ENCODE measurements at regions not wholly inside any gene's neighbourhood (a gene's known extent, or its start where the extent isn't known, plus 50 kb on each side); places are given as distances from the start of the nearest gene placed in this dataset.

DNA sequence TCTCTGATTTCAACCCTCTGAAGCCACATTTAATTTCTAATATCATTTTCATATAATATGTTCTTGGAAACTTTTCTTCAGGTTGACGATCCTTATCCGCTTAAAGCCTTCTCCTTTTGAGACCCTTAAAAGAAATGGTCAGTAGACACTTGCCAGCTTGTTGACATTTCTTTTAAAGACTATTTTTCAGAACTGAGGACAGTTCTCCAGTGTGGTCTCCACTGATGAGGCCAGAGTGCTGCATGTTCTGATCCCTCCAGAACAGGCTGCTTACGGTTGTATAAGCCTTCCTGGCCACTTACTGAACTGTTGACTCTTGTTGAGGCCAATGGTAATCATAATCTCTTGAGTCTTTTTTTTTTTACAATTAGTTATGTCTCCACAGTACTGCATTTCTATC is 477.3 kb downstream of the FGF9 start:
- no peak overlapping the region for H3K27ac Mint-ChIP-seq
- H3K4me3 ChIP-seq: no peak overlapping the region
- no peaks in the 10 kb centered on the region for H3F3A ChIP-seq (replicated peaks; ENCODE audit: low read depth)
- no peaks in the 10 kb centered on the region for H3K36me3 ChIP-seq (ENCODE audit: insufficient read depth)
- H3K27me3 ChIP-seq (ENCODE audit: insufficient read depth): no peaks in the 10 kb centered on the region
- no peaks in the 10 kb centered on the region for H3K9me3 Mint-ChIP-seq
- no peaks in the 10 kb centered on the region; the same call in 1 of the 2 replicates for H3K9me2 ChIP-seq (ENCODE audit: insufficient read depth)
- no peaks in the 10 kb centered on the region for H3K4me1 ChIP-seq (ENCODE audit: insufficient read depth)
- no peaks in the 10 kb centered on the region for H3K79me2 ChIP-seq (replicated peaks; ENCODE audit: insufficient read depth)
- H3K4me2 ChIP-seq: no peak overlapping the region
- no peaks in the 10 kb centered on the region for H3K4me1 Mint-ChIP-seq
- ATAC-seq (no peak), DNase-seq (ENCODE audit: low spot score) (no peak)
- no peak overlapping the region for H3K4me3 Mint-ChIP-seq
- H2AFZ ChIP-seq: no peak overlapping the region
- TF ChIP-seq EZH2phosphoT487 (IDR thresholded peaks at IDR 0.05; ENCODE audit: unreplicated experiment) (no peak), CREB1 (CRISPR knock-in tag; IDR thresholded peaks at IDR 0.05; ENCODE audit: low read depth) (no peak), JUNB (IDR thresholded peaks at IDR 0.05; ENCODE audit: unreplicated experiment) (no peak), POLR2AphosphoS5 (IDR thresholded peaks at IDR 0.05; ENCODE audit: low read depth) (no peak), NANOG (IDR thresholded peaks at IDR 0.05; ENCODE audit: borderline replicate concordance) (no peak), STAT1 (IDR thresholded peaks at IDR 0.05; ENCODE audit: unreplicated experiment) (no peak), ZNF114 (CRISPR knock-in tag; IDR thresholded peaks at IDR 0.05) (no peak), EZH2 (IDR thresholded peaks at IDR 0.05; ENCODE audit: low read depth, unreplicated experiment) (no peak), ZNF331 (CRISPR knock-in tag; IDR thresholded peaks at IDR 0.05; ENCODE audit: low read depth) (no peak)
- TF ChIP-seq, protein P1, sequence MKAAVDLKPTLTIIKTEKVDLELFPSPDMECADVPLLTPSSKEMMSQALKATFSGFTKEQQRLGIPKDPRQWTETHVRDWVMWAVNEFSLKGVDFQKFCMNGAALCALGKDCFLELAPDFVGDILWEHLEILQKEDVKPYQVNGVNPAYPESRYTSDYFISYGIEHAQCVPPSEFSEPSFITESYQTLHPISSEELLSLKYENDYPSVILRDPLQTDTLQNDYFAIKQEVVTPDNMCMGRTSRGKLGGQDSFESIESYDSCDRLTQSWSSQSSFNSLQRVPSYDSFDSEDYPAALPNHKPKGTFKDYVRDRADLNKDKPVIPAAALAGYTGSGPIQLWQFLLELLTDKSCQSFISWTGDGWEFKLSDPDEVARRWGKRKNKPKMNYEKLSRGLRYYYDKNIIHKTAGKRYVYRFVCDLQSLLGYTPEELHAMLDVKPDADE (IDR thresholded peaks at IDR 0.05): no peak
- TF ChIP-seq, protein P2, sequence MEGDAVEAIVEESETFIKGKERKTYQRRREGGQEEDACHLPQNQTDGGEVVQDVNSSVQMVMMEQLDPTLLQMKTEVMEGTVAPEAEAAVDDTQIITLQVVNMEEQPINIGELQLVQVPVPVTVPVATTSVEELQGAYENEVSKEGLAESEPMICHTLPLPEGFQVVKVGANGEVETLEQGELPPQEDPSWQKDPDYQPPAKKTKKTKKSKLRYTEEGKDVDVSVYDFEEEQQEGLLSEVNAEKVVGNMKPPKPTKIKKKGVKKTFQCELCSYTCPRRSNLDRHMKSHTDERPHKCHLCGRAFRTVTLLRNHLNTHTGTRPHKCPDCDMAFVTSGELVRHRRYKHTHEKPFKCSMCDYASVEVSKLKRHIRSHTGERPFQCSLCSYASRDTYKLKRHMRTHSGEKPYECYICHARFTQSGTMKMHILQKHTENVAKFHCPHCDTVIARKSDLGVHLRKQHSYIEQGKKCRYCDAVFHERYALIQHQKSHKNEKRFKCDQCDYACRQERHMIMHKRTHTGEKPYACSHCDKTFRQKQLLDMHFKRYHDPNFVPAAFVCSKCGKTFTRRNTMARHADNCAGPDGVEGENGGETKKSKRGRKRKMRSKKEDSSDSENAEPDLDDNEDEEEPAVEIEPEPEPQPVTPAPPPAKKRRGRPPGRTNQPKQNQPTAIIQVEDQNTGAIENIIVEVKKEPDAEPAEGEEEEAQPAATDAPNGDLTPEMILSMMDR (conservative IDR thresholded peaks at IDR 0.05; ENCODE audit: low read depth in 2 of 2): no peak
- TF ChIP-seq, protein P3, sequence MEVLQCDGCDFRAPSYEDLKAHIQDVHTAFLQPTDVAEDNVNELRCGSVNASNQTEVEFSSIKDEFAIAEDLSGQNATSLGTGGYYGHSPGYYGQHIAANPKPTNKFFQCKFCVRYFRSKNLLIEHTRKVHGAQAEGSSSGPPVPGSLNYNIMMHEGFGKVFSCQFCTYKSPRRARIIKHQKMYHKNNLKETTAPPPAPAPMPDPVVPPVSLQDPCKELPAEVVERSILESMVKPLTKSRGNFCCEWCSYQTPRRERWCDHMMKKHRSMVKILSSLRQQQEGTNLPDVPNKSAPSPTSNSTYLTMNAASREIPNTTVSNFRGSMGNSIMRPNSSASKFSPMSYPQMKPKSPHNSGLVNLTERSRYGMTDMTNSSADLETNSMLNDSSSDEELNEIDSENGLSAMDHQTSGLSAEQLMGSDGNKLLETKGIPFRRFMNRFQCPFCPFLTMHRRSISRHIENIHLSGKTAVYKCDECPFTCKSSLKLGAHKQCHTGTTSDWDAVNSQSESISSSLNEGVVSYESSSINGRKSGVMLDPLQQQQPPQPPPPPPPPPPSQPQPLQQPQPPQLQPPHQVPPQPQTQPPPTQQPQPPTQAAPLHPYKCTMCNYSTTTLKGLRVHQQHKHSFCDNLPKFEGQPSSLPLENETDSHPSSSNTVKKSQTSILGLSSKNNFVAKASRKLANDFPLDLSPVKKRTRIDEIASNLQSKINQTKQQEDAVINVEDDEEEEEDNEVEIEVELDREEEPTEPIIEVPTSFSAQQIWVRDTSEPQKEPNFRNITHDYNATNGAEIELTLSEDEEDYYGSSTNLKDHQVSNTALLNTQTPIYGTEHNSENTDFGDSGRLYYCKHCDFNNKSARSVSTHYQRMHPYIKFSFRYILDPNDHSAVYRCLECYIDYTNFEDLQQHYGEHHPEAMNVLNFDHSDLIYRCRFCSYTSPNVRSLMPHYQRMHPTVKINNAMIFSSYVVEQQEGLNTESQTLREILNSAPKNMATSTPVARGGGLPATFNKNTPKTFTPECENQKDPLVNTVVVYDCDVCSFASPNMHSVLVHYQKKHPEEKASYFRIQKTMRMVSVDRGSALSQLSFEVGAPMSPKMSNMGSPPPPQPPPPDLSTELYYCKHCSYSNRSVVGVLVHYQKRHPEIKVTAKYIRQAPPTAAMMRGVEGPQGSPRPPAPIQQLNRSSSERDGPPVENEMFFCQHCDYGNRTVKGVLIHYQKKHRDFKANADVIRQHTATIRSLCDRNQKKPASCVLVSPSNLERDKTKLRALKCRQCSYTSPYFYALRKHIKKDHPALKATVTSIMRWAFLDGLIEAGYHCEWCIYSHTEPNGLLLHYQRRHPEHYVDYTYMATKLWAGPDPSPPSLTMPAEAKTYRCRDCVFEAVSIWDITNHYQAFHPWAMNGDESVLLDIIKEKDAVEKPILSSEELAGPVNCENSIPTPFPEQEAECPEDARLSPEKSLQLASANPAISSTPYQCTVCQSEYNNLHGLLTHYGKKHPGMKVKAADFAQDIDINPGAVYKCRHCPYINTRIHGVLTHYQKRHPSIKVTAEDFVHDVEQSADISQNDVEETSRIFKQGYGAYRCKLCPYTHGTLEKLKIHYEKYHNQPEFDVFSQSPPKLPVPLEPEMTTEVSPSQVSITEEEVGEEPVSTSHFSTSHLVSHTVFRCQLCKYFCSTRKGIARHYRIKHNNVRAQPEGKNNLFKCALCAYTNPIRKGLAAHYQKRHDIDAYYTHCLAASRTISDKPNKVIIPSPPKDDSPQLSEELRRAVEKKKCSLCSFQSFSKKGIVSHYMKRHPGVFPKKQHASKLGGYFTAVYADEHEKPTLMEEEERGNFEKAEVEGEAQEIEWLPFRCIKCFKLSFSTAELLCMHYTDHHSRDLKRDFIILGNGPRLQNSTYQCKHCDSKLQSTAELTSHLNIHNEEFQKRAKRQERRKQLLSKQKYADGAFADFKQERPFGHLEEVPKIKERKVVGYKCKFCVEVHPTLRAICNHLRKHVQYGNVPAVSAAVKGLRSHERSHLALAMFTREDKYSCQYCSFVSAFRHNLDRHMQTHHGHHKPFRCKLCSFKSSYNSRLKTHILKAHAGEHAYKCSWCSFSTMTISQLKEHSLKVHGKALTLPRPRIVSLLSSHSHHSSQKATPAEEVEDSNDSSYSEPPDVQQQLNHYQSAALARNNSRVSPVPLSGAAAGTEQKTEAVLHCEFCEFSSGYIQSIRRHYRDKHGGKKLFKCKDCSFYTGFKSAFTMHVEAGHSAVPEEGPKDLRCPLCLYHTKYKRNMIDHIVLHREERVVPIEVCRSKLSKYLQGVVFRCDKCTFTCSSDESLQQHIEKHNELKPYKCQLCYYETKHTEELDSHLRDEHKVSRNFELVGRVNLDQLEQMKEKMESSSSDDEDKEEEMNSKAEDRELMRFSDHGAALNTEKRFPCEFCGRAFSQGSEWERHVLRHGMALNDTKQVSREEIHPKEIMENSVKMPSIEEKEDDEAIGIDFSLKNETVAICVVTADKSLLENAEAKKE (CRISPR knock-in tag; IDR thresholded peaks at IDR 0.05): no peak
- TF ChIP-seq, protein P4, sequence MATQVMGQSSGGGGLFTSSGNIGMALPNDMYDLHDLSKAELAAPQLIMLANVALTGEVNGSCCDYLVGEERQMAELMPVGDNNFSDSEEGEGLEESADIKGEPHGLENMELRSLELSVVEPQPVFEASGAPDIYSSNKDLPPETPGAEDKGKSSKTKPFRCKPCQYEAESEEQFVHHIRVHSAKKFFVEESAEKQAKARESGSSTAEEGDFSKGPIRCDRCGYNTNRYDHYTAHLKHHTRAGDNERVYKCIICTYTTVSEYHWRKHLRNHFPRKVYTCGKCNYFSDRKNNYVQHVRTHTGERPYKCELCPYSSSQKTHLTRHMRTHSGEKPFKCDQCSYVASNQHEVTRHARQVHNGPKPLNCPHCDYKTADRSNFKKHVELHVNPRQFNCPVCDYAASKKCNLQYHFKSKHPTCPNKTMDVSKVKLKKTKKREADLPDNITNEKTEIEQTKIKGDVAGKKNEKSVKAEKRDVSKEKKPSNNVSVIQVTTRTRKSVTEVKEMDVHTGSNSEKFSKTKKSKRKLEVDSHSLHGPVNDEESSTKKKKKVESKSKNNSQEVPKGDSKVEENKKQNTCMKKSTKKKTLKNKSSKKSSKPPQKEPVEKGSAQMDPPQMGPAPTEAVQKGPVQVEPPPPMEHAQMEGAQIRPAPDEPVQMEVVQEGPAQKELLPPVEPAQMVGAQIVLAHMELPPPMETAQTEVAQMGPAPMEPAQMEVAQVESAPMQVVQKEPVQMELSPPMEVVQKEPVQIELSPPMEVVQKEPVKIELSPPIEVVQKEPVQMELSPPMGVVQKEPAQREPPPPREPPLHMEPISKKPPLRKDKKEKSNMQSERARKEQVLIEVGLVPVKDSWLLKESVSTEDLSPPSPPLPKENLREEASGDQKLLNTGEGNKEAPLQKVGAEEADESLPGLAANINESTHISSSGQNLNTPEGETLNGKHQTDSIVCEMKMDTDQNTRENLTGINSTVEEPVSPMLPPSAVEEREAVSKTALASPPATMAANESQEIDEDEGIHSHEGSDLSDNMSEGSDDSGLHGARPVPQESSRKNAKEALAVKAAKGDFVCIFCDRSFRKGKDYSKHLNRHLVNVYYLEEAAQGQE (IDR thresholded peaks at IDR 0.05; ENCODE audit: unreplicated experiment): no peak
- no peak overlapping the region for H3K27ac ChIP-seq (ENCODE audit: low read depth)
- H4K20me1 ChIP-seq (replicated peaks; ENCODE audit: insufficient read depth): no peaks in the 10 kb centered on the region
- H3K27me3 Mint-ChIP-seq (ENCODE audit: insufficient read depth, low read depth, poor library complexity): no peaks in the 10 kb centered on the region
- no peaks in the 10 kb centered on the region for H3K36me3 Mint-ChIP-seq (ENCODE audit: low read depth)

Measured in GM23338 (cell line).